NCI-H2227 (cell line): ENCODE measurements at regions not wholly inside any gene's neighbourhood (a gene's known extent, or its start where the extent isn't known, plus 50 kb on each side); places are given as distances from the start of the nearest gene placed in this dataset.
"Not testable (repeated sequence)": the region's sequence is repeated elsewhere in the genome, so short reads cannot be mapped to it uniquely, and the experiment has no call there.

Experiments used
- DNase-seq: peaks from one replicate; lab custom pipeline; 2025; ENCODE audit not compliant: unreplicated experiment; lab: John Stamatoyannopoulos, UW

- DNase-seq, result no peak
Observed at GRCh38 chr12:124126950-124127655, 154.1 kb downstream of the ZNF664 start.

GRCh38 chr12:124129132-124129531 is 156.1 kb downstream of the ZNF664 start:
- no peak for DNase-seq

- DNase-seq, result peak; percentile 16
Observed at GRCh38 chr12:124130691-124131591, 157.9 kb downstream of the ZNF664 start.

- DNase-seq, result no peak
Observed at GRCh38 chr12:124131659-124132058, 158.6 kb downstream of the ZNF664 start.

- DNase-seq, result no peak
Observed at GRCh38 chr12:124132530-124132929, 159.5 kb downstream of the ZNF664 start.

- no peak for DNase-seq
Observed at GRCh38 chr12:124136796-124137195, 158.1 kb upstream of the RFLNA start.

GRCh38 chr12:124140944-124141486 is 153.9 kb upstream of the RFLNA start:
- DNase-seq, result no peak

- DNase-seq, result not testable (repeated sequence)
Observed at GRCh38 chr12:124141611-124142010, 153.3 kb upstream of the RFLNA start.

- DNase-seq, result no peak
Observed at GRCh38 chr12:124142395-124143035, 152.4 kb upstream of the RFLNA start.

GRCh38 chr12:124143726-124144125 is 151.2 kb upstream of the RFLNA start:
- no peak for DNase-seq

- DNase-seq, result no peak
Observed at GRCh38 chr12:124144531-124145194, 150.2 kb upstream of the RFLNA start.

- DNase-seq, result no peak
Observed at GRCh38 chr12:124147027-124147426, 147.9 kb upstream of the RFLNA start.

GRCh38 chr12:124147575-124147974 is 147.3 kb upstream of the RFLNA start:
- no peak for DNase-seq

- DNase-seq, result no peak
Observed at GRCh38 chr12:124148481-124149273, 146.2 kb upstream of the RFLNA start.

- DNase-seq, result no peak
Observed at GRCh38 chr12:124149287-124149686, 145.6 kb upstream of the RFLNA start.

- DNase-seq, result no peak
Observed at GRCh38 chr12:124150168-124150567, 144.7 kb upstream of the RFLNA start.

- no peak for DNase-seq
Observed at GRCh38 chr12:124151583-124151982, 143.3 kb upstream of the RFLNA start.

GRCh38 chr12:124152731-124153130 is 142.2 kb upstream of the RFLNA start:
- no peak for DNase-seq

- DNase-seq, result no peak
Observed at GRCh38 chr12:124153392-124153791, 141.5 kb upstream of the RFLNA start.

- DNase-seq, result no peak
Observed at GRCh38 chr12:124157406-124157805, 137.5 kb upstream of the RFLNA start.
